ENCODE measurements at regions not wholly inside any gene's neighbourhood (a gene's known extent, or its start where the extent isn't known, plus 50 kb on each side); places are given as distances from the start of the nearest gene placed in this dataset.

DNA sequence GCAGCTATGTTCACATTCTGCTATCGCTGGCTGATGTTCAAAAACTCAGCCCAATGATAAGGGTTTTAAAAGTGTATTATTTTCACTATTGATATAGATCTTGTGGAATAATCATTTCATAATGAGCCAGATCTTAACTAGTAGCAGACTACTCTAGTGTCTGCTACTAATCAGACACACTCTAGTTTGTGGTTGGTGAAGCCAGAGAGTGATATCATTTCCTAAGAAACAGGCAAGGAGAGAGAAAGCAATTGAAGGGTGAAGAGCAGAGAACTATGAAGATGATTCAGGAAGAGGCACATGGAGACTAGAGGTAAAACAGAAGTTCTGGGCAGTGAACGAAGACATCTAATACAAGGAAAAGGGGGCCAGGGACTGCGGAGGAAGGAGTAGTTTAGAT, 58.2 kb upstream of the BET1 start:
- TF ChIP-seq ESRRG (CRISPR knock-in tag; IDR thresholded peaks at IDR 0.05) (no peak), GLIS3 (CRISPR knock-in tag; IDR thresholded peaks at IDR 0.05) (no peak), ZFP3 (CRISPR knock-in tag; IDR thresholded peaks at IDR 0.05) (no peak), ZNF70 (CRISPR knock-in tag; IDR thresholded peaks at IDR 0.05) (no peak), POU6F1 (CRISPR knock-in tag; IDR thresholded peaks at IDR 0.05; ENCODE audit: borderline replicate concordance, low read depth) (no peak), ZNF8 (CRISPR knock-in tag; IDR thresholded peaks at IDR 0.05) (no peak), ARNTL (CRISPR knock-in tag; IDR thresholded peaks at IDR 0.05; ENCODE audit: borderline replicate concordance, low read depth) (no peak), CSRNP3 (CRISPR knock-in tag; IDR thresholded peaks at IDR 0.05) (no peak), RARB (CRISPR knock-in tag; IDR thresholded peaks at IDR 0.05) (no peak), BACH2 (CRISPR knock-in tag; IDR thresholded peaks at IDR 0.05; ENCODE audit: borderline replicate concordance) (no peak)
- TF ChIP-seq, protein P1, sequence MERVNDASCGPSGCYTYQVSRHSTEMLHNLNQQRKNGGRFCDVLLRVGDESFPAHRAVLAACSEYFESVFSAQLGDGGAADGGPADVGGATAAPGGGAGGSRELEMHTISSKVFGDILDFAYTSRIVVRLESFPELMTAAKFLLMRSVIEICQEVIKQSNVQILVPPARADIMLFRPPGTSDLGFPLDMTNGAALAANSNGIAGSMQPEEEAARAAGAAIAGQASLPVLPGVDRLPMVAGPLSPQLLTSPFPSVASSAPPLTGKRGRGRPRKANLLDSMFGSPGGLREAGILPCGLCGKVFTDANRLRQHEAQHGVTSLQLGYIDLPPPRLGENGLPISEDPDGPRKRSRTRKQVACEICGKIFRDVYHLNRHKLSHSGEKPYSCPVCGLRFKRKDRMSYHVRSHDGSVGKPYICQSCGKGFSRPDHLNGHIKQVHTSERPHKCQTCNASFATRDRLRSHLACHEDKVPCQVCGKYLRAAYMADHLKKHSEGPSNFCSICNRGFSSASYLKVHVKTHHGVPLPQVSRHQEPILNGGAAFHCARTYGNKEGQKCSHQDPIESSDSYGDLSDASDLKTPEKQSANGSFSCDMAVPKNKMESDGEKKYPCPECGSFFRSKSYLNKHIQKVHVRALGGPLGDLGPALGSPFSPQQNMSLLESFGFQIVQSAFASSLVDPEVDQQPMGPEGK (CRISPR knock-in tag; IDR thresholded peaks at IDR 0.05; ENCODE audit: borderline replicate concordance): no peak

All from SK-N-SH treated with all-trans-retinoic acid at 6 μM for 48 hours (cell line).